ENCODE measurements at regions not wholly inside any gene's neighbourhood (a gene's known extent, or its start where the extent isn't known, plus 50 kb on each side); places are given as distances from the start of the nearest gene placed in this dataset.

GRCh38 chr1:61609040-61609439 is 115.9 kb downstream of the TM2D1 start (continued):
- TF ChIP-seq KDM1A (IDR thresholded peaks at IDR 0.05; ENCODE audit: borderline replicate concordance, low read length) (no peak), CBX8 (IDR thresholded peaks at IDR 0.05; ENCODE audit: borderline replicate concordance, low read depth, low read length) (no peak), CHD7 (IDR thresholded peaks at IDR 0.05; ENCODE audit: insufficient replicate concordance, low read length) (no peak), FOSL1 (IDR thresholded peaks at IDR 0.05; ENCODE audit: insufficient read depth, low read depth, low read length) (no peak), KDM4A (IDR thresholded peaks at IDR 0.05; ENCODE audit: low read depth, low read length, severe bottlenecking) (no peak), SRF (IDR thresholded peaks at IDR 0.05; ENCODE audit: low read depth, low read length) (no peak), RBBP5 (IDR thresholded peaks at IDR 0.05; ENCODE audit: borderline replicate concordance, low read depth, low read length) (no peak), MAFK (IDR thresholded peaks at IDR 0.05; ENCODE audit: low read depth, low read length) (no peak)
